Activated naive CD4-positive, alpha-beta T cell treated with anti-CD3 and anti-CD28 coated beads for 36 hours (primary cell): ENCODE measurements at regions not wholly inside any gene's neighbourhood (a gene's known extent, or its start where the extent isn't known, plus 50 kb on each side); places are given as distances from the start of the nearest gene placed in this dataset.
A peak's percentile ranks its signal among the peaks of the same experiment; 100 is the strongest.

Experiments
- CTCF ChIA-PET: fragments of 350-600 bp; sonication (Branson Sonifier 250); formaldehyde crosslinking; loops from one replicate; lab custom pipeline; 2021; ENCODE audit warnings: antibody characterized with exemption; lab: Charles Lee
- DNase-seq: peaks from one replicate; pipeline ENCODE4 v3.0.0-alpha.2; 2020
- H3K27ac Mint-ChIP-seq: one replicate; pipeline ENCODE4 v1.8.0; 2021; ENCODE audit warnings: mild to moderate bottlenecking, mixed read lengths
- H3K27me3 Mint-ChIP-seq: one replicate; pipeline ENCODE4 v1.8.0; 2021; ENCODE audit warnings: low read depth, mixed read lengths
- H3K36me3 Mint-ChIP-seq: one replicate; pipeline ENCODE4 v1.8.0; 2021; ENCODE audit warnings: low read depth, mixed read lengths
- H3K4me1 Mint-ChIP-seq: one replicate; pipeline ENCODE4 v1.8.0; 2021; ENCODE audit warnings: low read depth, mixed read lengths
- H3K4me3 Mint-ChIP-seq: one replicate; pipeline ENCODE4 v1.8.0; 2021; ENCODE audit warnings: mild to moderate bottlenecking, moderate library complexity, mixed read lengths
- H3K9me3 Mint-ChIP-seq: one replicate; pipeline ENCODE4 v1.8.0; 2021; ENCODE audit warnings: mixed read lengths
- intact Hi-C: fragments of 100-400 bp; cut with micrococcal nuclease; formaldehyde crosslinking; loops from one replicate; pipeline ENCODE4 v1.15.1; 2023

DNA sequence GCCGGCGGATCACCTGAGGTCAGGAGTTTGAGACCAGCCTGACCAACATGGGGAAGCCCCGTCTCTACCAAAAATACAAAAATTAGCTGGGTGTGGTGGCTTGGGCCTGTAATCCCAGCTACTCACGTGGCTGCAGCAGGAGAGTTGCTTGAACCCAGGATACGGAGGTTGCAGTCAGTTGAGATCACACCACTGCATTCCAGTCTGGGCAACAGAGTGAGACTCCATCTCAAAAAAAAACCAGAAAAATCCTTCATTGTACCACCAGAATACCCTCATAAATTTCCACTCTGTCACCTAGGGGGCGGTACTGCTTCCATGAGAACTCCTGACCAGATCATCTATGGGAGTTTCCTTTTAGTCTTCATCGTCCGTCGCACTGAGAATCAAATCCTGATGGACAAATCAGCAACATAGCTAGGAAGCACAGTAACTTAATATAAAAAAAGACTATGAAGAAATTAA lies 225.8 kb upstream of the KLF14 start:
- Mint-ChIP-seq H3K36me3 (peaks cover 60% of the 10 kb centered on the region), H3K9me3 (no peaks in the 10 kb centered on the region), H3K4me1 (peaks cover 44% of the 10 kb centered on the region), H3K27me3 (no peaks in the 10 kb centered on the region), H3K27ac (peak overlapping the region; percentile 99), H3K4me3 (peak overlapping the region; percentile 87)
- intact Hi-C loops, result loop anchor here (1.0 to 10.0 kb wide), 7 partner anchors 16 to 779 kb away; no protein-coding TSS in a partner anchor
- peak; percentile 68 for DNase-seq
- CTCF ChIA-PET, result interaction anchor here (0.6 to 4.7 kb wide), 28 partner anchors 9 to 269 kb away, joined by 3 to 32 read pairs (median 4); no protein-coding TSS in a partner anchor

- Mint-ChIP-seq H3K27me3 (no peaks in the 10 kb centered on the region), H3K36me3 (peaks cover 54% of the 10 kb centered on the region), H3K4me1 (peaks cover 37% of the 10 kb centered on the region), H3K9me3 (no peaks in the 10 kb centered on the region), H3K4me3 (peak overlapping the region; percentile 87), H3K27ac (peak overlapping the region; percentile 99)
- intact Hi-C loops, result loop anchor here (1.0 to 10.0 kb wide), 6 partner anchors 17 to 780 kb away; no protein-coding TSS in a partner anchor
- peak; percentile 81 for DNase-seq
- CTCF ChIA-PET, result interaction anchor here (0.6 to 4.7 kb wide), 28 partner anchors 10 to 268 kb away, joined by 3 to 32 read pairs (median 5); no protein-coding TSS in a partner anchor
Observed at GRCh38 chr7:130960208-130960988, 226.4 kb upstream of the KLF14 start.

DNA sequence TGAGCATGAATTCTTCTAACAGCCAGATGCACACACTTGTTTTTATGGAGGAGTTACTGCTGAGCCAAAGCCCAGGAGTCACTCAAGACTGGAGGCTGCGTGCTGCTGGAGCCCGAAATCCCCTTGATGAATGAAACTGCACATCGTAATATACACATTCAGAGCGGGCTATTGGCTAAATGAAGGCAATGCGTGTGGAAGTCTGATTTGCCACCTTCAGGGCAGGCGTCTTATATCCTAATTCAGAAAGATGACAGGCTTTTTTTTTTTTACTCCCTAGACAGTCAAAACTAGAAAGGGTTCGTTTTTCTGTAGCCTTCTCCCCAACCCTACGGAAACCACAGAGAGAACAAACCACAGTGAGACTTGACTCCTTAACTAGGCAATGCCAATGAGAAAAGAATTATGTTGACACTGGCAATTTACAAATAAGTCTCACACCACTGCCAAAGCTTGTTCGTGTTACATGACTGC lies 227.2 kb upstream of the KLF14 start:
- CTCF ChIA-PET, result interaction anchor here (0.8 to 4.7 kb wide), 10 partner anchors 10 to 79 kb away, joined by 3 to 32 read pairs (median 6); no protein-coding TSS in a partner anchor
- peak overlapping the region; percentile 99 for H3K27ac Mint-ChIP-seq
- H3K4me1 Mint-ChIP-seq, result peaks cover 36% of the 10 kb centered on the region
- DNase-seq, result peak; percentile 92
- no peaks in the 10 kb centered on the region for H3K27me3 Mint-ChIP-seq
- H3K9me3 Mint-ChIP-seq, result no peaks in the 10 kb centered on the region
- H3K4me3 Mint-ChIP-seq, result peak overlapping the region; percentile 87
- peaks cover 46% of the 10 kb centered on the region for H3K36me3 Mint-ChIP-seq
- intact Hi-C loops, result loop anchor here (1.0 to 10.0 kb wide), 8 partner anchors 9 to 780 kb away; no protein-coding TSS in a partner anchor

- Mint-ChIP-seq H3K36me3 (peaks cover 37% of the 10 kb centered on the region), H3K9me3 (no peaks in the 10 kb centered on the region), H3K4me1 (peaks cover 43% of the 10 kb centered on the region), H3K27me3 (no peaks in the 10 kb centered on the region), H3K4me3 (peak overlapping the region; percentile 87), H3K27ac (peak overlapping the region; percentile 99)
- intact Hi-C loops, result loop anchor here (10.0 kb wide), 1 partner anchor 223 kb away; no protein-coding TSS in a partner anchor
- no peak for DNase-seq
- CTCF ChIA-PET, result interaction anchor here (0.6 to 2.7 kb wide), 5 partner anchors 9 to 78 kb away, joined by 3 to 22 read pairs (median 14); no protein-coding TSS in a partner anchor
Observed at GRCh38 chr7:130962109-130962508, 228.1 kb upstream of the KLF14 start.

DNA sequence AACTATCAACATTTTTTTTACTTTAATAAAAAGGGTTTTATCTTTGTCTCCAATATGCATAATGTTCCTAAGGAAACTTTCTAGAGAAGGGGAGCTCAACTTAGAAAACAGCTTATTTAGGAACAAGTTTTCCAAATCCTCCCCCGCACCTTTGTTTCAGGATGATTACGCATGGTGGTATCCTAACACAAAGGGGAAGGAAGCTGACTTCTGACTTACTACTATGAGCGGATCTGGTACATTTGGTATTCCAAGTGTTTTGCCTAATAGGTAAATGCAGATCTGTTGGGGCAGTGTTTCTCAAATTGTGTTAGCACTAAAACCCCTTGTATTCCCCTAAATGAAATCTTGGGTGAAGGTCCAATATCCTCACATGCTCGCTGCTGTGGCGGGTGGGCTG lies 229.3 kb upstream of the KLF14 start:
- no peaks in the 10 kb centered on the region for H3K27me3 Mint-ChIP-seq
- H3K4me1 Mint-ChIP-seq, result peaks cover 54% of the 10 kb centered on the region
- H3K27ac Mint-ChIP-seq, result peak overlapping the region; percentile 99
- intact Hi-C loops, result loop anchor here (10.0 kb wide), 1 partner anchor 221 kb away; no protein-coding TSS in a partner anchor
- peaks cover 25% of the 10 kb centered on the region for H3K36me3 Mint-ChIP-seq
- DNase-seq, result no peak
- H3K4me3 Mint-ChIP-seq, result no peak overlapping the region
- CTCF ChIA-PET, result interaction anchor here (1.4 to 2.7 kb wide), 2 partner anchors 18 to 77 kb away, joined by 6 to 14 read pairs; no protein-coding TSS in a partner anchor
- H3K9me3 Mint-ChIP-seq, result no peaks in the 10 kb centered on the region

GRCh38 chr7:130965515-130965914 lies 231.5 kb upstream of the KLF14 start:
- DNase-seq, result no peak
- peaks cover 5% of the 10 kb centered on the region for H3K36me3 Mint-ChIP-seq
- H3K27me3 Mint-ChIP-seq, result no peaks in the 10 kb centered on the region
- H3K9me3 Mint-ChIP-seq, result no peaks in the 10 kb centered on the region
- peak overlapping the region; percentile 90 for H3K27ac Mint-ChIP-seq
- CTCF ChIA-PET, result interaction anchor here (0.7 to 1.0 kb wide), 2 partner anchors 17 to 75 kb away, joined by 3 read pairs; no protein-coding TSS in a partner anchor
- H3K4me1 Mint-ChIP-seq, result peaks cover 70% of the 10 kb centered on the region
- H3K4me3 Mint-ChIP-seq, result no peak overlapping the region
- intact Hi-C loops, result loop anchor here (10.0 kb wide), 1 partner anchor 219 kb away; no protein-coding TSS in a partner anchor

GRCh38 chr7:130966246-130967009 lies 232.4 kb upstream of the KLF14 start:
- Mint-ChIP-seq H3K4me1 (peaks cover 77% of the 10 kb centered on the region), H3K9me3 (no peaks in the 10 kb centered on the region), H3K27ac (peak overlapping the region; percentile 90), H3K27me3 (no peaks in the 10 kb centered on the region), H3K4me3 (peak overlapping the region; percentile 1), H3K36me3 (no peaks in the 10 kb centered on the region)
- intact Hi-C loops, result loop anchor here (10.0 kb wide), 1 partner anchor 218 kb away; no protein-coding TSS in a partner anchor
- DNase-seq, result no peak
- CTCF ChIA-PET, result interaction anchor here (0.5 to 2.2 kb wide), 3 partner anchors 15 to 911 kb away, joined by 3 to 10 read pairs (median 3); no protein-coding TSS in a partner anchor

GRCh38 chr7:130970196-130970595 lies 236.2 kb upstream of the KLF14 start:
- no peaks in the 10 kb centered on the region for H3K27me3 Mint-ChIP-seq
- peak overlapping the region; percentile 90 for H3K27ac Mint-ChIP-seq
- H3K36me3 Mint-ChIP-seq, result peaks cover 26% of the 10 kb centered on the region
- intact Hi-C loops, result loop anchor here (1.0 to 5.0 kb wide), 4 partner anchors 9 to 412 kb away; no protein-coding TSS in a partner anchor
- DNase-seq, result peak; percentile 60
- CTCF ChIA-PET, result interaction anchor here (1.0 to 2.9 kb wide), 11 partner anchors 9 to 89 kb away, joined by 3 to 32 read pairs (median 5); no protein-coding TSS in a partner anchor
- peaks cover 83% of the 10 kb centered on the region for H3K4me1 Mint-ChIP-seq
- H3K9me3 Mint-ChIP-seq, result peaks cover 21% of the 10 kb centered on the region
- H3K4me3 Mint-ChIP-seq, result peak overlapping the region; percentile 40

GRCh38 chr7:130970696-130971095 lies 236.7 kb upstream of the KLF14 start:
- DNase-seq, result peak; percentile 47
- Mint-ChIP-seq H3K4me3 (peak overlapping the region; percentile 40), H3K9me3 (peaks cover 26% of the 10 kb centered on the region), H3K27ac (peak overlapping the region; percentile 90), H3K36me3 (peaks cover 31% of the 10 kb centered on the region), H3K27me3 (no peaks in the 10 kb centered on the region), H3K4me1 (peaks cover 88% of the 10 kb centered on the region)
- intact Hi-C loops, result loop anchor here (1.0 to 5.0 kb wide), 6 partner anchors 9 to 412 kb away; no protein-coding TSS in a partner anchor
- CTCF ChIA-PET, result interaction anchor here (0.9 to 2.9 kb wide), 15 partner anchors 9 to 88 kb away, joined by 3 to 32 read pairs (median 5); no protein-coding TSS in a partner anchor

DNA sequence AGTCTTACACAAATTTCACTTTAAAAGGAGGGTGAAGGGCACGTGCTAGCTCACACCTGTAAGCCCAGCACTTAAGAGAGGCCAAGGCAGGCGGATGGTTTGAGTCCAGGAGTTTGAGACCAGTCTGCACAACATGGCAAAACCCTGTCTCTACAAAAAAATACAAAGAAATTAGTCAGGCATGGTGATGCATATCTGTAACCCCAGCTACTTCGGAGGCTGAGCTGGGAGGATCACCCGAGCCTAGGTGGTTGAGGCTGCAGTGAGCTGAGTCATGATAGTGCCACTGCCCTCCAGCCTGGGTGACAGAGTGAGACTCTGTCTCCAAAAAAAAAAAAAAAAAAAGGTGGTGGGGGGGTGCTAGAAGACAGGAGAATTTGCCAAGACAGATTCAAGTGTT lies 237.3 kb upstream of the KLF14 start:
- CTCF ChIA-PET, result interaction anchor here (0.9 to 2.9 kb wide), 14 partner anchors 10 to 88 kb away, joined by 3 to 32 read pairs (median 5); no protein-coding TSS in a partner anchor
- peak overlapping the region; percentile 70 for H3K4me3 Mint-ChIP-seq
- H3K9me3 Mint-ChIP-seq, result peaks cover 28% of the 10 kb centered on the region
- no peaks in the 10 kb centered on the region for H3K27me3 Mint-ChIP-seq
- H3K4me1 Mint-ChIP-seq, result peaks cover 85% of the 10 kb centered on the region
- intact Hi-C loops, result loop anchor here (1.0 to 5.0 kb wide), 4 partner anchors 36 to 411 kb away; no protein-coding TSS in a partner anchor
- H3K36me3 Mint-ChIP-seq, result peaks cover 33% of the 10 kb centered on the region
- H3K27ac Mint-ChIP-seq, result peak overlapping the region; percentile 90
- peak; percentile 88 for DNase-seq

- Mint-ChIP-seq H3K27ac (peak overlapping the region; percentile 90), H3K9me3 (peaks cover 28% of the 10 kb centered on the region), H3K27me3 (no peaks in the 10 kb centered on the region), H3K4me1 (peaks cover 83% of the 10 kb centered on the region), H3K36me3 (peaks cover 37% of the 10 kb centered on the region), H3K4me3 (peak overlapping the region; percentile 30)
- CTCF ChIA-PET, result interaction anchor here (1.1 to 2.9 kb wide), 5 partner anchors 10 to 35 kb away, joined by 4 to 32 read pairs (median 5); no protein-coding TSS in a partner anchor
- no peak for DNase-seq
- intact Hi-C loops, result loop anchor here (5.0 kb wide), 1 partner anchor 410 kb away; no protein-coding TSS in a partner anchor
Observed at GRCh38 chr7:130972201-130972600, 238.2 kb upstream of the KLF14 start.
